ENCODE measurements at regions not wholly inside any gene's neighbourhood (a gene's known extent, or its start where the extent isn't known, plus 50 kb on each side); places are given as distances from the start of the nearest gene placed in this dataset.

GRCh38 chr2:18009891-18010290 is 131.4 kb downstream of the KCNS3 start:
- no peak for DNase-seq (ENCODE audit: low read depth in 3 of 3)

- no peak for DNase-seq (ENCODE audit: low read depth in 3 of 3)
These were observed 126.9 kb downstream of the KCNS3 start for GRCh38 chr2:18005411-18005810.

- no peak for DNase-seq (ENCODE audit: low read depth in 3 of 3)
These were observed 123.2 kb downstream of the KCNS3 start for GRCh38 chr2:18001671-18002070.

GRCh38 chr2:17996978-17997377 is 118.5 kb downstream of the KCNS3 start:
- no peak for DNase-seq (ENCODE audit: low read depth in 3 of 3)

- no peak for DNase-seq (ENCODE audit: low read depth in 3 of 3)
These were observed 117.1 kb downstream of the KCNS3 start for GRCh38 chr2:17995593-17995992.
